ENCODE measurements at regions not wholly inside any gene's neighbourhood (a gene's known extent, or its start where the extent isn't known, plus 50 kb on each side); places are given as distances from the start of the nearest gene placed in this dataset.

- H3K4me3 ChIP-seq (ENCODE audit: low read depth, low read length) = no peak overlapping the region
- no peak for DNase-seq (ENCODE audit: low read depth)
- TF ChIP-seq CTCF (IDR thresholded peaks at IDR 0.05; ENCODE audit: insufficient read depth, low read depth, low read length) = no peak
Measured at GRCh38 chr6:68252632-68253031, 382.4 kb upstream of the ADGRB3 start.

GRCh38 chr6:68247782-68248181, 387.3 kb upstream of the ADGRB3 start:
- no peak overlapping the region for H3K4me3 ChIP-seq (ENCODE audit: low read depth, low read length)
- TF ChIP-seq CTCF (IDR thresholded peaks at IDR 0.05; ENCODE audit: insufficient read depth, low read depth, low read length) = no peak
- no peak for DNase-seq (ENCODE audit: low read depth)

GRCh38 chr6:68240726-68241125, 394.4 kb upstream of the ADGRB3 start:
- no peak overlapping the region for H3K4me3 ChIP-seq (ENCODE audit: low read depth, low read length)
- TF ChIP-seq CTCF (IDR thresholded peaks at IDR 0.05; ENCODE audit: insufficient read depth, low read depth, low read length) = no peak
- no peak for DNase-seq (ENCODE audit: low read depth)

- no peak for DNase-seq (ENCODE audit: low read depth)
- TF ChIP-seq CTCF (IDR thresholded peaks at IDR 0.05; ENCODE audit: insufficient read depth, low read depth, low read length) = no peak
- no peak overlapping the region for H3K4me3 ChIP-seq (ENCODE audit: low read depth, low read length)
Measured at GRCh38 chr6:68239034-68239433, 396.0 kb upstream of the ADGRB3 start.

- TF ChIP-seq CTCF (IDR thresholded peaks at IDR 0.05; ENCODE audit: insufficient read depth, low read depth, low read length) = no peak
- no peak overlapping the region for H3K4me3 ChIP-seq (ENCODE audit: low read depth, low read length)
- peak; percentile 10 for DNase-seq (ENCODE audit: low read depth)
Measured at GRCh38 chr6:68238097-68238601, 396.9 kb upstream of the ADGRB3 start.

- no peak for TF ChIP-seq CTCF (IDR thresholded peaks at IDR 0.05; ENCODE audit: insufficient read depth, low read depth, low read length)
- no peak overlapping the region for H3K4me3 ChIP-seq (ENCODE audit: low read depth, low read length)
- no peak for DNase-seq (ENCODE audit: low read depth)
Measured at GRCh38 chr6:68237205-68237604, 397.9 kb upstream of the ADGRB3 start.

GRCh38 chr6:68235326-68235784, 399.7 kb upstream of the ADGRB3 start:
- peak; percentile 7 for DNase-seq (ENCODE audit: low read depth)
- no peak overlapping the region for H3K4me3 ChIP-seq (ENCODE audit: low read depth, low read length)
- TF ChIP-seq CTCF (IDR thresholded peaks at IDR 0.05; ENCODE audit: insufficient read depth, low read depth, low read length) = no peak
